ENCODE measurements at regions not wholly inside any gene's neighbourhood (a gene's known extent, or its start where the extent isn't known, plus 50 kb on each side); places are given as distances from the start of the nearest gene placed in this dataset.

- TF ChIP-seq CTCF (conservative IDR thresholded peaks at IDR 0.05; ENCODE audit: low read depth, low read length): no peak
- no peak for TF ChIP-seq EZH2 (IDR thresholded peaks at IDR 0.05; ENCODE audit: low read length, unreplicated experiment)
- no peak for TF ChIP-seq EZH2phosphoT487 (IDR thresholded peaks at IDR 0.05; ENCODE audit: borderline replicate concordance, low read length)
Observed at GRCh38 chr5:175032013-175032412, 307.6 kb downstream of the MSX2 start.
